H1 (cell line): ENCODE measurements at regions not wholly inside any gene's neighbourhood (a gene's known extent, or its start where the extent isn't known, plus 50 kb on each side); places are given as distances from the start of the nearest gene placed in this dataset.
A peak's percentile ranks its signal among the peaks of the same experiment; 100 is the strongest.

Experiments used
- CTCF ChIA-PET: fragments of 300-600 bp; sonication (Branson Sonifier 250); formaldehyde crosslinking; loops from one replicate; lab custom pipeline; 2021; ENCODE audit not compliant: partially characterized antibody; lab: Charles Lee
- POLR2A ChIA-PET: fragments of 300-600 bp; sonication (Branson Sonifier 250); formaldehyde crosslinking; loops from one replicate; lab custom pipeline; 2021; ENCODE audit warnings: inconsistent platforms; ENCODE audit not compliant: partially characterized antibody; lab: Charles Lee
- DNase-seq, 2 experiments: peaks; one replicate each; pipeline versions ENCODE4 v3.0.0 to v3.0.0-alpha.2; 2010 to 2022; ENCODE audit warnings: low spot score in 2 of 2, low read depth in 1 of 2, mixed read lengths in 1 of 2
- FAIRE-seq: peaks from 2 replicates; lab custom pipeline; 2011; peaks lifted over from hg19 to GRCh38; lab: Jason Lieb, UNC
- H2AFZ ChIP-seq: 2 replicates; pipeline ENCODE4 v1.8.1; 2012; ENCODE audit warnings: low read length, inconsistent platforms
- H2AK5ac ChIP-seq: 2 replicates; pipeline ENCODE4 v1.6.1; 2013; ENCODE audit warnings: low read depth, low read length
- H2BK120ac ChIP-seq: replicated peaks from 2 replicates; pipeline ENCODE3; 2013; ENCODE audit warnings: low read depth, low read length, inconsistent platforms
- H2BK12ac ChIP-seq: 2 replicates; pipeline ENCODE4 v1.6.1; 2013; ENCODE audit warnings: low read depth, low read length
- H2BK15ac ChIP-seq: 2 replicates; pipeline ENCODE4 v1.6.1; 2013; ENCODE audit warnings: low read length
- H2BK20ac ChIP-seq: 2 replicates; pipeline ENCODE4 v1.6.1; 2013; ENCODE audit warnings: low read length
- H2BK5ac ChIP-seq: 2 replicates; pipeline ENCODE4 v1.6.1; 2013; ENCODE audit warnings: low read depth, low read length
- H3K14ac ChIP-seq: 2 replicates; pipeline ENCODE4 v1.6.1; 2013; ENCODE audit warnings: inconsistent platforms; ENCODE audit not compliant: insufficient read length
- H3K18ac ChIP-seq: 2 replicates; pipeline ENCODE4 v1.6.1; 2013; ENCODE audit warnings: low read length; ENCODE audit errors: extremely low read depth
- H3K23ac ChIP-seq: 2 replicates; pipeline ENCODE4 v1.6.1; 2013; ENCODE audit warnings: inconsistent platforms; ENCODE audit not compliant: insufficient read length
- H3K23me2 ChIP-seq: 2 replicates; pipeline ENCODE4 v1.6.1; 2013; ENCODE audit warnings: low read depth, low read length
- H3K27ac ChIP-seq: 2 replicates; pipeline ENCODE4 v1.6.1; 2011; ENCODE audit warnings: low read depth, low read length, inconsistent platforms
- H3K27me3 ChIP-seq, 4 experiments: replicated peaks in 1 of 4; 1 replicate in 1 of 4; 2 replicates in 3 of 4; pipeline versions ENCODE4 v1.6.1 to v1.8.1; 2011 to 2013; ENCODE audit warnings: low read length in 3 of 4, mild to moderate bottlenecking in 3 of 4, inconsistent platforms in 2 of 4, mixed read lengths in 2 of 4, moderate library complexity in 1 of 4; ENCODE audit not compliant: control insufficient read depth in 3 of 4, insufficient read depth in 3 of 4; ENCODE audit errors: extremely low read depth in 1 of 4
- H3K36me3 ChIP-seq, 4 experiments: 2 replicates each; pipeline versions ENCODE4 v1.6.1 to v1.8.1; 2011 to 2013; ENCODE audit warnings: mild to moderate bottlenecking in 4 of 4, low read length in 3 of 4, moderate library complexity in 2 of 4, control low read depth in 1 of 4, inconsistent platforms in 1 of 4; ENCODE audit not compliant: insufficient read depth in 4 of 4, control insufficient read depth in 2 of 4
- H3K4ac ChIP-seq: replicated peaks from 2 replicates; pipeline ENCODE3; 2013; ENCODE audit warnings: low read length, low read depth, mixed read lengths, inconsistent platforms; ENCODE audit not compliant: insufficient read length
- H3K4me1 ChIP-seq, 4 experiments: replicated peaks in 1 of 4; 1 replicate in 1 of 4; 2 replicates in 3 of 4; pipeline versions ENCODE4 v1.6.1 to v1.8.1; 2011 to 2013; ENCODE audit warnings: low read length in 3 of 4, inconsistent platforms in 2 of 4, mixed read lengths in 1 of 4; ENCODE audit not compliant: insufficient read depth in 4 of 4, control insufficient read depth in 3 of 4
- H3K4me2 ChIP-seq, 2 experiments: 2 replicates each; pipeline versions ENCODE4 v1.6.1 to v1.8.1; 2011 to 2013; ENCODE audit warnings: low read depth in 2 of 2, low read length in 2 of 2, control low read depth in 1 of 2, inconsistent platforms in 1 of 2, mild to moderate bottlenecking in 1 of 2; ENCODE audit not compliant: insufficient read depth in 1 of 2
- H3K4me3 ChIP-seq, 4 experiments: fragments of 200-600, 300-600 bp in 1 of 4; sonication (generic), shearing (Covaris generic), sonication (Bioruptor Twin) in 1 of 4; 2 replicates each; pipeline versions ENCODE4 v1.5.1 to v1.8.1; 2011 to 2016; ENCODE audit warnings: low read length in 4 of 4, low read depth in 3 of 4, control low read depth in 2 of 4, inconsistent platforms in 2 of 4, mild to moderate bottlenecking in 2 of 4, mixed read lengths in 1 of 4, moderate library complexity in 1 of 4; ENCODE audit not compliant: insufficient read depth in 2 of 4; ENCODE audit errors: extremely low read depth in 1 of 4
- H3K56ac ChIP-seq: replicated peaks from 2 replicates; pipeline ENCODE3; 2013; ENCODE audit warnings: low read depth, mild to moderate bottlenecking, mixed read lengths, low read length, inconsistent platforms; ENCODE audit not compliant: insufficient read length
- H3K79me1 ChIP-seq: 2 replicates; pipeline ENCODE4 v1.6.1; 2013; ENCODE audit warnings: low read depth, low read length, control low read depth
- H3K79me2 ChIP-seq, 2 experiments: 2 replicates each; pipeline versions ENCODE4 v1.6.1 to v1.8.1; 2012 to 2013; ENCODE audit warnings: low read length in 2 of 2, mild to moderate bottlenecking in 2 of 2, inconsistent platforms in 1 of 2; ENCODE audit not compliant: insufficient read depth in 2 of 2, control insufficient read depth in 1 of 2
- H3K9ac ChIP-seq, 4 experiments: replicated peaks in 1 of 4; 1 replicate in 1 of 4; 2 replicates in 3 of 4; pipeline versions ENCODE4 v1.6.1 to v1.8.1; 2011 to 2013; ENCODE audit warnings: low read depth in 3 of 4, low read length in 3 of 4, control low read depth in 2 of 4, mild to moderate bottlenecking in 2 of 4, moderate library complexity in 2 of 4, inconsistent platforms in 1 of 4; ENCODE audit errors: extremely low read depth in 1 of 4
- H3K9me3 ChIP-seq, 2 experiments: 2 replicates each; pipeline versions ENCODE4 v1.6.1 to v1.8.1; 2012 to 2013; ENCODE audit warnings: mild to moderate bottlenecking in 2 of 2, moderate library complexity in 2 of 2, control low read depth in 1 of 2, inconsistent platforms in 1 of 2, low read depth in 1 of 2, low read length in 1 of 2, mixed read lengths in 1 of 2; ENCODE audit not compliant: insufficient read depth in 2 of 2
- H4K20me1 ChIP-seq, 2 experiments: replicated peaks in 1 of 2; 2 replicates each; pipeline versions ENCODE3 to v1.8.1; 2011 to 2013; ENCODE audit warnings: inconsistent platforms in 2 of 2, low read length in 2 of 2, mild to moderate bottlenecking in 1 of 2; ENCODE audit not compliant: insufficient read depth in 2 of 2, control insufficient read depth in 1 of 2
- H4K5ac ChIP-seq: 2 replicates; pipeline ENCODE4 v1.6.1; 2013; ENCODE audit warnings: low read length, low read depth, mixed read lengths, inconsistent platforms; ENCODE audit not compliant: insufficient read length
- H4K8ac ChIP-seq: 2 replicates; pipeline ENCODE4 v1.8.0; 2013; ENCODE audit warnings: mild to moderate bottlenecking, moderate library complexity, low read length, inconsistent platforms; ENCODE audit not compliant: insufficient read depth; ENCODE audit errors: extremely low read depth
- H4K91ac ChIP-seq: replicated peaks from 2 replicates; pipeline ENCODE3; 2013; ENCODE audit warnings: low read length, mixed read lengths, inconsistent platforms; ENCODE audit not compliant: insufficient read length
- EGR1 ChIP-seq: IDR thresholded peaks from 2 replicates; pipeline ENCODE4 v1.6.1; 2011; ENCODE audit warnings: low read depth, low read length, borderline replicate concordance
- HDAC2 ChIP-seq, 2 experiments: fragments of 300-600 bp in 1 of 2; sonication (generic) in 1 of 2; IDR thresholded peaks; 2 replicates each; pipeline ENCODE4 v1.6.1; 2011 to 2012; ENCODE audit warnings: low read depth in 2 of 2, low read length in 2 of 2, mild to moderate bottlenecking in 2 of 2, moderate library complexity in 2 of 2, borderline replicate concordance in 1 of 2, inconsistent platforms in 1 of 2
- JUND ChIP-seq: IDR thresholded peaks from 2 replicates; pipeline ENCODE4 v1.6.1; 2011; ENCODE audit warnings: mild to moderate bottlenecking, improper control_type of control experiment, low read length
- KDM5A ChIP-seq: fragments of 200-600 bp; IDR thresholded peaks from 2 replicates; pipeline ENCODE4 v1.7.1; 2012; ENCODE audit warnings: mild to moderate bottlenecking, low read length, inconsistent platforms, mixed read lengths
- POLR2A ChIP-seq, 2 experiments: IDR thresholded peaks; 1 replicate in 1 of 2; 2 replicates in 1 of 2; pipeline ENCODE4 v1.6.1; 2011; ENCODE audit warnings: low read depth in 2 of 2, low read length in 2 of 2, mild to moderate bottlenecking in 2 of 2; ENCODE audit errors: control extremely low read depth in 1 of 2
- RFX5 ChIP-seq: IDR thresholded peaks from 2 replicates; pipeline ENCODE4 v1.6.1; 2011; ENCODE audit warnings: low read depth, low read length, improper control_type of control experiment, borderline replicate concordance
- WGBS, 2 experiments: shearing (Covaris generic) in 1 of 2; methylation state at CpG; one replicate each; pipeline versions ENCODE4 v1.1.6 to v1.1.7; 2013 to 2015; ENCODE audit warnings: low lambda C conversion rate in 2 of 2, mixed read lengths in 2 of 2, inconsistent platforms in 1 of 2, low coverage in 1 of 2, missing lambda C conversion rate in 1 of 2; ENCODE audit not compliant: insufficient replicate concordance in 2 of 2, insufficient coverage in 1 of 2, insufficient read length in 1 of 2; ENCODE audit errors: extremely low coverage in 1 of 2, missing lambda C conversion rate in 1 of 2; 5-methylcytosine and 5-hydroxymethylcytosine counted together
- TF ChIP-seq, protein P1 (sequence below): IDR thresholded peaks from 2 replicates; pipeline ENCODE4 v1.6.1; 2012; ENCODE audit warnings: inconsistent platforms

DNA sequence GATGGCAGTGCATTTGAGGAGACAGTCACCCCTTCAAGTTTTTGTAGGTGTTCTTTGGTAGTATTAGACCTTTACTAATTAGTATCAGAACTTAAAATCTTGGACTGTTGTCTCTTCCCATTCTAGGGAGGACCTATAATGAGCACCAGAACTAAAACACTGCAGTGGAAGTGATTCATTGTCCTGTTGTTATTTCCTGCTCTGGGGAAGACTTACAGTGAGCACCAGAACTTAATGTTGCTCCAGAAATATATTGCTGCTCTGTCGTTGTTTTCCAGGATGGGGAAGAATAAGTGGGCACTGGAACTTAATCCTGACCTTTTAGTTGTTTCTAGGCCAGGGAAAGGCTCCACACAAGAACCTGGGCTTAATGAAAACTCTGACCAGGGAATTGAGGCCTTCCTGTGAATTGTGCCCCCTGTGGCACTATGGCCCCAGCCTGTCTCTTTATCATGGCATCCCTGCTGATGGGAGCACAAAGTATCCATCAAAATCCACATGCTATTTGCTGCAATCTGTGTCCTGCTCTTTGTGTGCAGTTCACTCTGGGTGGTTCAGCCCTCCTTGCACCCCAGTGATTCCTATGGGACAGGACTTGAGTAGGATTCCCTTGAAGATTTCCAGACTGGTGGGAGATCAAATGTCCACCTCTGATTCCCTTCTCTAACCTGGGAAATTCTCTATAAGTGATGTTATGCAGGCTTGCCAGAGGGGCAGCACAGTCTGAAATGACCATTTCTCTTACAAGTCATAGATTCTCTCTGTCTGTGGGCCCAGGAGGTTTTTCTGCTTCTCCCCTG is 175.8 kb downstream of the PAWR start:
- no peak for FAIRE-seq

More for the DNA sequence above, 175.8 kb downstream of the PAWR start:
- Histone ChIP-seq H4K5ac (no peak overlapping the region), H3K4ac (no peak overlapping the region), H2AFZ (no peak overlapping the region), H3K79me2 (no peaks in the 10 kb centered on the region), H4K91ac (peak overlapping the region; percentile 55), H3K27ac (no peak overlapping the region), H3K4me2 (no peak overlapping the region), H3K23me2 (no peaks in the 10 kb centered on the region), H2BK12ac (0 out of 2 replicates have a peak overlapping the region, but pooled peaks have one; percentile 53), H3K23ac (no peak overlapping the region), H2BK5ac (peak overlapping the region; percentile 73; the same call in 1 of the 2 replicates), H3K9ac (no peak overlapping the region), H2AK5ac (no peak overlapping the region; the same call in 1 of the 2 replicates), H3K4me3 (no peak overlapping the region), H3K79me1 (no peaks in the 10 kb centered on the region), H4K8ac (no peak overlapping the region; the same call in 1 of the 2 replicates), H3K9me3 (no peaks in the 10 kb centered on the region), H4K20me1 (no peaks in the 10 kb centered on the region), H3K18ac (peak overlapping the region; percentile 52; the same call in 1 of the 2 replicates), H2BK120ac (no peak overlapping the region), H2BK20ac (peak overlapping the region; percentile 83; the same call in 1 of the 2 replicates), H3K56ac (no peak overlapping the region), H3K27me3 (no peaks in the 10 kb centered on the region), H3K14ac (no peak overlapping the region), H2BK15ac (no peak overlapping the region; the same call in 1 of the 2 replicates), H3K4me1 (peaks cover 1 to 11% (median 4%) of the 10 kb centered on the region in 4 experiments; a peak in 3 of 7 replicates), H3K36me3 (no peaks in the 10 kb centered on the region)
- WGBS, 2 experiments = 88% methylated on average over 1 of the region's 1 CpG; no CpG with 5 or more reads in 1 of the 2 experiments
- no peak for TF ChIP-seq JUND
- no peak for TF ChIP-seq EGR1
- TF ChIP-seq KDM5A = no peak
- no peak for TF ChIP-seq HDAC2 (IDR thresholded peaks at IDR 0.05; ENCODE audit: borderline replicate concordance in 1 of 2, low read depth in 2 of 2, low read length in 2 of 2)
- TF ChIP-seq RFX5 = no peak
- TF ChIP-seq, protein P1, sequence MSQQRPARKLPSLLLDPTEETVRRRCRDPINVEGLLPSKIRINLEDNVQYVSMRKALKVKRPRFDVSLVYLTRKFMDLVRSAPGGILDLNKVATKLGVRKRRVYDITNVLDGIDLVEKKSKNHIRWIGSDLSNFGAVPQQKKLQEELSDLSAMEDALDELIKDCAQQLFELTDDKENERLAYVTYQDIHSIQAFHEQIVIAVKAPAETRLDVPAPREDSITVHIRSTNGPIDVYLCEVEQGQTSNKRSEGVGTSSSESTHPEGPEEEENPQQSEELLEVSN = no peak
- no peak for TF ChIP-seq POLR2A (IDR thresholded peaks at IDR 0.05; ENCODE audit: control extremely low read depth in 1 of 2, low read depth in 2 of 2, low read length in 2 of 2)
- ChIA-PET POLR2A (no interaction called here), CTCF (interaction anchor here (2.1 to 3.2 kb wide), 2 partner anchors 10 to 33 kb away, joined by 5 to 12 read pairs; no protein-coding TSS in a partner anchor)
- no peak for DNase-seq
